Pancreas (tissue), 10 donors: ENCODE measurements at regions not wholly inside any gene's neighbourhood (a gene's known extent, or its start where the extent isn't known, plus 50 kb on each side); places are given as distances from the start of the nearest gene placed in this dataset.
"Not testable (repeated sequence)": the region's sequence is repeated elsewhere in the genome, so short reads cannot be mapped to it uniquely, and the experiment has no call there.

ENCODE experiments used
- ATAC-seq, 4 donors: fragments of 200-7000 bp; cut with Tn5 transposase; one replicate each; pipeline versions ENCODE4 v1.8.0 to v1.9.1; 2020; ENCODE audit warnings: mild to moderate bottlenecking in 4 of 4, moderate library complexity in 4 of 4
- DNase-seq, 6 donors: peaks; one replicate each; pipeline ENCODE4 v3.0.0-alpha.2; 2020
- FAIRE-seq: peaks from 2 replicates; lab custom pipeline; 2012; peaks lifted over from hg19 to GRCh38; lab: Jason Lieb, UNC
- H3K27ac ChIP-seq, 4 donors: fragments of 200-600 bp; sonication (generic); 1 replicate in 3 of 4; 2 replicates in 1 of 4; pipeline versions ENCODE4 v1.5.0 to v1.8.0; 2020
- H3K27me3 ChIP-seq, 4 donors: fragments of 200-600 bp; one replicate each; pipeline ENCODE4 v1.8.0; 2021
- H3K36me3 ChIP-seq, 3 donors: fragments of 200-600 bp; sonication (generic) in 1 of 3; one replicate each; pipeline versions ENCODE4 v1.5.0 to v1.8.0; 2020 to 2021
- H3K4me1 ChIP-seq, 3 donors: fragments of 200-600 bp; one replicate each; pipeline ENCODE4 v1.8.0; 2021
- H3K4me3 ChIP-seq, 4 donors: fragments of 200-600 bp; sonication (generic) in 2 of 4; one replicate each; pipeline versions ENCODE4 v1.5.0 to v1.8.0; 2020 to 2021
- H3K9me3 ChIP-seq, 4 donors: fragments of 200-600 bp; one replicate each; pipeline ENCODE4 v1.8.0; 2021
- CTCF ChIP-seq, 4 donors: fragments of 200-600 bp; sonication (generic) in 3 of 4; IDR thresholded peaks; one replicate each; pipeline versions ENCODE4 v1.5.0 to v1.8.0; 2021; ENCODE audit warnings: antibody characterized with exemption in 4 of 4
- WGBS, 2 donors: extraction: QIAGEN DNeasy Blood & Tissue Kit; methylation state at CpG; one replicate each; pipeline ENCODE4 v1.1.7; 2013; 5-methylcytosine and 5-hydroxymethylcytosine counted together
- intact Hi-C, 3 donors: fragments of 100-400 bp; cut with DNase I; formaldehyde crosslinking; loops; one replicate each; pipeline versions ENCODE4 v1.11.1 to v1.14.2; 2022
- donor health status: healthy with polysubstance abuse.
- donor health status: DM: no; HTN: no; CAD: no; lungs with moderate emphysema.
- donor health status: DM: no; HTN: no; CAD: no.
- donor health status: control.
- donor health status: control.
- donor health status: Bipolar disorder and iron deficiency.
- donor health status: DM: yes; HTN: yes; CAD: no.
- donor health status: DM: no; HTN: no; CAD: no.
- donor health status: DM: no; HTN: no; CAD: no.
- donor health status: DM: yes; HTN: yes; CAD: no.

GRCh38 chr18:44579028-44579702 lies 101.5 kb upstream of the SETBP1 start:
- no peaks in the 10 kb centered on the region for H3K9me3 ChIP-seq
- no peak overlapping the region for H3K4me3 ChIP-seq
- intact Hi-C loops, result no loop called here
- no peaks in the 10 kb centered on the region for H3K27me3 ChIP-seq
- DNase-seq (no peak), ATAC-seq (peak in 3 of 4 donors; percentile 58 to 78 (median 69)), FAIRE-seq (no peak)
- 72 to 75% methylated on average over 9 of the region's 9 CpGs for WGBS, 2 donors
- no peaks in the 10 kb centered on the region for H3K4me1 ChIP-seq
- TF ChIP-seq CTCF (IDR thresholded peaks at IDR 0.05), result peak; percentile 36 to 54 (median 50)
- no peak overlapping the region for H3K27ac ChIP-seq
- no peaks in the 10 kb centered on the region for H3K36me3 ChIP-seq

DNA sequence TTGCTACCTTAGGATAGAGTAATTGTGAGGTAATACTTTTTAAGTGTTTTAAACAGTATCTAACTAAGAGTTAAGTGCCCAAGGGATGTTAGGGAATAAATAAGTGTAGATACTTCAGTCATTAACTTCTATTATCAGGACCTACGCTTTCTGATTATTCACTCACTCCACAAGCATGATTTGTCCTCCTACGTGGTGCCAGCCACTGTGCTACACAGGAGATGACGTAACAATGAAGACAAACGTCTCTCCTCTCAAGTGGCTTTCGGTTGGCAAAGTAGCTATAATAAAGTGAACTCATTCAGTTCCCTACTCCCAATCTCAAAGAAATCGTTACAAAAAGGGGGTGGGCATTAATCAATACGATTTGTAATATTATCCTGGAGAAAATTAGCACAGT lies 100.9 kb upstream of the SETBP1 start:
- Histone ChIP-seq H3K36me3 (no peaks in the 10 kb centered on the region), H3K27me3 (no peaks in the 10 kb centered on the region), H3K4me3 (no peak overlapping the region), H3K9me3 (no peaks in the 10 kb centered on the region), H3K27ac (no peak overlapping the region), H3K4me1 (no peaks in the 10 kb centered on the region)
- no peak for TF ChIP-seq CTCF (IDR thresholded peaks at IDR 0.05)
- no peak for FAIRE-seq
- 80 to 88% methylated on average over 7 of the region's 7 CpGs for WGBS, 2 donors
- no peak for ATAC-seq
- DNase-seq, result no peak
- intact Hi-C loops, result no loop called here

DNA sequence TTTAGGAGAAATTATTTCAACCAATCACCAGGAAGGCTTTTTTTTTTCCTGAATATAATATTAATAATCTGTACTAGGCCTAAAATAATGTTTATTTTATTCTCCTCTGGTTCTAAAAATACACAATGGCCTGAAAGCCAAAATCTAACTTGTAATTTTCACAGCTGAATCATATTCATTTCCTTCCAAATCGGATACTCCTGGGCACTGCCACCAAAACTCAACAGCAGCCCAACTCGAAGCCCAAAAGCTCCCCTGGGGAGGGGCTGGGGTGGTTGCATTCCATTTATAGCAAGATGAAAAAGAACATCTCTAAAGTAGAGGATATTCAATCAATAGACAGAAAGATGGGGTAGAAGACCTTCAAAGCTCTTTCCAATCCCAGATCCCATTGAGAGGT lies 100.5 kb upstream of the SETBP1 start:
- H3K27me3 ChIP-seq, result no peaks in the 10 kb centered on the region
- H3K9me3 ChIP-seq, result no peaks in the 10 kb centered on the region
- 80 to 87% methylated on average over 2 of the region's 2 CpGs for WGBS, 2 donors
- H3K4me3 ChIP-seq, result no peak overlapping the region
- H3K4me1 ChIP-seq, result no peaks in the 10 kb centered on the region
- FAIRE-seq, result no peak
- no peak overlapping the region for H3K27ac ChIP-seq
- intact Hi-C loops, result no loop called here
- no peak for DNase-seq
- no peak for TF ChIP-seq CTCF (IDR thresholded peaks at IDR 0.05)
- no peak for ATAC-seq
- H3K36me3 ChIP-seq, result no peaks in the 10 kb centered on the region

DNA sequence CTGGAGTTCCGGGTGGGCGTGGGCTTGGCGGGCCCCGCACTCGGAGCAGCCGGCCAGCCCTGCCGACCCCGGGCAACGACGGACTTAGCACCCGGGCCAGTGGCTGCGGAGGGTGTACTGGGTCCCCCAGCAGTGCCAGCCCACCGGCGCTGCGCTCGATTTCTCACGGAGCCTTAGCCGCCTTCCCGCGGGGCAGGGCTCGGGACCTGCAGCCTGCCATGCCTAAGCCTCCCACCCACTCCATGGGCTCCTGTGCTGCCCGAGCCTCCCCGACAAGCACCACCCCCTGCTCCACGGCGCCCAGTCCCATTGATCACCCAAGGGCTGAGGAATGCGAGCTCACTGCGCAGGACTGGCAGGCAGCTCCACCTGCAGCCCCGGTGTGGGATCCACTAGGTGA lies 99.9 kb upstream of the SETBP1 start:
- ATAC-seq, H3K27ac ChIP-seq, H3K27me3 ChIP-seq, FAIRE-seq, intact Hi-C loops, H3K36me3 ChIP-seq, H3K9me3 ChIP-seq, H3K4me1 ChIP-seq, H3K4me3 ChIP-seq: not testable (repeated sequence)
- 95 to 97% methylated on average over 27 to 28 of the region's 28 CpGs for WGBS, 2 donors
- peak in 1 of 6 donors; percentile 53 for DNase-seq

DNA sequence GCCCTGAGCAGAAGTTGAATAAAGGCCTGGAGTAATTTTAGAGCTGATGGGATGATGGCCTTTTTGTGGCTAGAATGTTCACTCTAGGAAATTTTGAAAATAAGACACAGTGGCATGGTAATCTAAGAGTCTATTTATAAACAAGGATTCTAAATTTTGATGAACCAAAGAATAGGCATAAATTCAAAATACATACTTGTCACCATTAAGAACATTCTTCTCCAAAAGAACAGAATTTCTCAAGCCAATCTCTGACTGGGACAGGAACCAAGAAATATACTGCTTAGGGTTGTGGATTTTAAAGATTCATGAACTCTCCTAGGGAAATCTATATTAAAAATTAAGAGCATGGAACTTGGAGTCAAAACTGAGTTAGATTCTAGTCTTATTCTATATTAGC lies 98.2 kb upstream of the SETBP1 start:
- Histone ChIP-seq H3K36me3 (no peaks in the 10 kb centered on the region), H3K4me1 (no peaks in the 10 kb centered on the region), H3K27me3 (no peaks in the 10 kb centered on the region), H3K9me3 (no peaks in the 10 kb centered on the region), H3K4me3 (no peak overlapping the region), H3K27ac (no peak overlapping the region)
- DNase-seq, result no peak
- ATAC-seq, result no peak
- FAIRE-seq, result no peak
- intact Hi-C loops, result no loop called here
- no peak for TF ChIP-seq CTCF (IDR thresholded peaks at IDR 0.05)
